Thymus (tissue), 11 donors: ENCODE measurements at regions not wholly inside any gene's neighbourhood (a gene's known extent, or its start where the extent isn't known, plus 50 kb on each side); places are given as distances from the start of the nearest gene placed in this dataset.

Experiments
- DNase-seq, 9 donors: peaks; one replicate each; pipeline ENCODE4 v3.0.0-alpha.2; 2013; ENCODE audit warnings: low spot score in 9 of 9, low read depth in 6 of 9, missing footprints in 1 of 9
- H3K27ac ChIP-seq, 2 donors: one replicate each; pipeline ENCODE4 v1.5.1; 2013; ENCODE audit warnings: control low read depth in 1 of 2, low read depth in 1 of 2, low read length in 1 of 2, mild to moderate bottlenecking in 1 of 2, moderate library complexity in 1 of 2
- H3K27me3 ChIP-seq, 2 donors: one replicate each; pipeline ENCODE4 v1.5.1; 2013; ENCODE audit warnings: low read length in 1 of 2; ENCODE audit not compliant: control insufficient read depth in 2 of 2, insufficient read depth in 1 of 2
- H3K36me3 ChIP-seq, 2 donors: one replicate each; pipeline ENCODE4 v1.5.1; 2013; ENCODE audit warnings: low read length in 1 of 2, mild to moderate bottlenecking in 1 of 2, moderate library complexity in 1 of 2; ENCODE audit not compliant: control insufficient read depth in 2 of 2, insufficient read depth in 2 of 2
- H3K4me1 ChIP-seq, 2 donors: one replicate each; pipeline ENCODE4 v1.5.1; 2013; ENCODE audit warnings: low read length in 2 of 2; ENCODE audit not compliant: control insufficient read depth in 2 of 2, insufficient read depth in 2 of 2
- H3K4me3 ChIP-seq, 2 donors: one replicate each; pipeline ENCODE4 v1.5.1; 2013; ENCODE audit warnings: low read length in 2 of 2, control low read depth in 1 of 2, mild to moderate bottlenecking in 1 of 2
- H3K9me3 ChIP-seq, 2 donors: one replicate each; pipeline ENCODE4 v1.5.1; 2013; ENCODE audit warnings: low read length in 1 of 2, mild to moderate bottlenecking in 1 of 2; ENCODE audit not compliant: control insufficient read depth in 2 of 2, insufficient read depth in 1 of 2
- WGBS: extraction: QIAGEN DNeasy Blood & Tissue Kit; methylation state at CpG from one replicate; pipeline ENCODE4 v1.1.7; 2013; 5-methylcytosine and 5-hydroxymethylcytosine counted together
- donor health status: healthy.

DNA sequence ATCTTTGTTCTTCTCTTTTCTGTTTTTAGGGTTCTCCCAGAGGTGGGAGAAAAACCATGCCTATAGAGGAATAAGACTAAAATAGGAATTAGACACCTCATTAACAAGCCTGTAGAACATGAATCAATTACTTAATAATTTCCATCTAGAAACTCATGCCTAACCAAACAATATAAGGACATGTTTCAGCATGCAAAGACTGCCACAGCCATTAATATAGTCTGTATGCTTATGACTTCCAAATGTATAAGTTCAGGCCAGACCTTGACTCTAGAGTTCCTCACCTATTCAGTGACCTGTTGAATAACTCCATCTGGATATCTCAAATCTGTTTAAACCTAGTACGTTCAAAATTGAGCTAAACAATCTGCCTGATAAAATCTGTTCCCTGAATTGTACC, 304.6 kb downstream of the BMP4 start:
- DNase-seq: no peak
- no peaks in the 10 kb centered on the region for H3K36me3 ChIP-seq
- H3K27me3 ChIP-seq: no peaks in the 10 kb centered on the region
- H3K9me3 ChIP-seq: no peaks in the 10 kb centered on the region
- 81% methylated on average over 1 of the region's 1 CpG for WGBS
- H3K27ac ChIP-seq: no peak overlapping the region
- no peaks in the 10 kb centered on the region for H3K4me1 ChIP-seq
- H3K4me3 ChIP-seq: no peak overlapping the region

DNA sequence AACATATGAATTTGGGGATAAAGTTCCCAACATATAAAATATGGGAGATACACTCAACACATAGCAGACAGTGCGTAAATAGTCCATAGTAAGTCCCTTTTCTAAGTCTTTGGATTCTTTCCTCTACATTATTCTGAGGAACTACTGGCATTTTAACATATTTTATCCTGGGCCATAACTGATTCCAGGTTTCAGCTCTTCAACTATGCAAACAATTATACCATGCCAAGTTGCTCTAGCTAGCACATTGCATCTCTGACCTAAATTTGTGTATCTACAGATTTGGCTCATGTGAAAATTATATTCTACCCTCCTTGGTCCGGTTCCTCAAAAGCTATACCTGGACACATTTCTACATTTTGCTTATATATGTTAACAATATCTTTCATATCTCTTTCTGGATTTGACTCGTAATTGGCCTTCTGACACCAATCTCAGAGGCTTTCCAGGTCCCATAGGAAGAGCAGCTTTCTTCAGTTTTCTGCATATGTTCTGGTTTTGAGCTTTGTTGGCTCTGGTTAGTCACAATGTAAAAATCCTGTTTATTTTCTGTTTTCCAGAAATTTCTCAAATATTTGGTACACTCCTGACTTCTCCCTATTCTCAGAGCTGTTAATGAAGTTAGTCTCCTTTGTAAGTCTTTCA, 305.4 kb downstream of the BMP4 start:
- 89% methylated on average over 3 of the region's 3 CpGs for WGBS
- no peak for DNase-seq

DNA sequence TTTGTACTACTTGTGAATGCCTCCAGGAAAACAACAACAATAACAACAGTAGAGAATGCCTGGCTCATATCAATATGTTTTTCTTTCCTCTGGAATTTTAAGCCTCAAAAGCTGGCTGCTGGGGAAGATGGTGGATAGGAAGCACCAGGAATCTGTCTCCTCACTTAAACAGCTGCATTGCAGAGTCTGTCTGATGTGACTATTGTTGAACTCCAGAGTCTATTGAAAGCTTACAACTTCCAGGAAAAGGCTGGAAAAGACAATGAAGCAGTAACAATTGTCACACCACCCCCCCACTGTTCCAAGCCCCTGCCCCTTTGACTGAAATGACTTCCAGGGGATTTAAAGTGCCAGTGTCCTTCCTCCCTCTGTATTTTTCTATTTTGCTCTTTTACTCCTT, 309.7 kb downstream of the BMP4 start:
- Histone ChIP-seq H3K4me3 (no peak overlapping the region), H3K36me3 (no peaks in the 10 kb centered on the region), H3K4me1 (no peaks in the 10 kb centered on the region)

More for the DNA sequence above, 305.4 kb downstream of the BMP4 start:
- no peaks in the 10 kb centered on the region for H3K4me1 ChIP-seq
- no peak overlapping the region for H3K4me3 ChIP-seq
- H3K9me3 ChIP-seq: no peaks in the 10 kb centered on the region
- no peak overlapping the region for H3K27ac ChIP-seq
- H3K36me3 ChIP-seq: no peaks in the 10 kb centered on the region
- no peaks in the 10 kb centered on the region for H3K27me3 ChIP-seq

DNA sequence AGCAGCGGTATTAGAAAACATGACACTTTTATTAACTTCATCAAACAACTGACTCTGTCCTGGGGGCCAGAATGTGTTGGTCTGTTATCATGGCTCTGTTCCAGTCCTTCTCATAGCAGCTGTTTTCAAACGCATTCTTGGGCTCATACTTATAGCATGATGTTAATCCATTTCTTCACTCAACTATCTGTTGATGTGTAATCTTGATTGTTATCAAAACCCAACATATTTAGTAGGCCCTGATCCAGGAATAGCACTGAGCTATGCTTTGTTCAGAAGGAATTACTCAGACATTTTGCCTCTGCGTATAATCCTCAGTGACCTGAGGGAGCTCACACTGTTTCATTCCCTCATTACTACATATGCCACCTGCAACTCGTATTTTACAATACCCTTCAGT, 315.9 kb downstream of the BMP4 start:
- Histone ChIP-seq H3K4me1 (no peaks in the 10 kb centered on the region), H3K27me3 (no peaks in the 10 kb centered on the region), H3K36me3 (no peaks in the 10 kb centered on the region), H3K27ac (no peak overlapping the region), H3K9me3 (no peaks in the 10 kb centered on the region), H3K4me3 (no peak overlapping the region)
- WGBS: 82% methylated on average over 4 of the region's 4 CpGs
- no peak for DNase-seq

More for the DNA sequence above, 309.7 kb downstream of the BMP4 start:
- DNase-seq: no peak
- Histone ChIP-seq H3K9me3 (no peaks in the 10 kb centered on the region), H3K27ac (no peak overlapping the region), H3K27me3 (no peaks in the 10 kb centered on the region)

DNA sequence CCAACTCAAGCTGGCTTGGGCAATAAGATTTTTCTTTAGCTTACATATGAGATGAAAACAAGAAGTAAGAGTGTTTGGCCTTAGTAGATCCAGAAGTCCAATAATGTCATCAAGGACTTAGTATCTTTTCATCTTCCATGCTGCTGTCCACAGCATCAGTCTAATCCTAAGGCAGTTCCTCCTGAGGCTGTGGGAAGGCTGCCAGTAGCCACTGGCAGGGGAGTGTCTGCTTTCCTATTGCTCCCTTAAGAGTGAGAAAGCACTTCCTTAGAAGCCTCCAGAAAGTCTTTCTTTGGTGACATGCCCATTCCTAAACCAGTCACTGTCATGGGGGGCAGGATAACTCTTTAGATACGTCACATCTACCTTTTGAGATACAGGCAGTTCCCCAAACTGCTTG, 317.7 kb downstream of the BMP4 start:
- 94% methylated on average over 1 of the region's 1 CpG for WGBS
- Histone ChIP-seq H3K9me3 (no peaks in the 10 kb centered on the region), H3K4me3 (no peak overlapping the region), H3K27ac (no peak overlapping the region), H3K27me3 (no peaks in the 10 kb centered on the region), H3K4me1 (no peaks in the 10 kb centered on the region), H3K36me3 (no peaks in the 10 kb centered on the region)
- DNase-seq: no peak

DNA sequence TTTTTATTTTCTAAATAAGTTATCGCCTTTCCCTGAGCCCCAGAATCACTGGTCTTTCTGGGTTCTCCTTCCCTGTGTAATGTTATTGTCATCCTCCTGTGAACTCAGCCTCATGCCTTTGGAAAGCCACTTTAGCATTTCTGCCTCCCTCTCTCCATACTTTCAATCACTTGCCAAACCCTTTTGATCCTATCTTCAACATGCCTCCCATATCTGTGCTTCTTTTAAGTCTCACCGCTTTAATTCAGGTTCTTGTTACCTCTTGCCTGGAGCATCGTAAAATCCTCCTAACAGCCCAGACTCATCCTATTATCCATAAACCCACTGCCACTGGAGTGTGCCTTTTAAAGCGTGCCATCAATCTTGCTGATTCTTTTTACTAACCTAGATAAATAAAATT, 321.8 kb downstream of the BMP4 start:
- no peak for DNase-seq
- Histone ChIP-seq H3K9me3 (no peaks in the 10 kb centered on the region), H3K27ac (no peak overlapping the region), H3K27me3 (no peaks in the 10 kb centered on the region), H3K36me3 (no peaks in the 10 kb centered on the region), H3K4me3 (no peak overlapping the region), H3K4me1 (no peaks in the 10 kb centered on the region)
- 85% methylated on average over 4 of the region's 4 CpGs for WGBS

DNA sequence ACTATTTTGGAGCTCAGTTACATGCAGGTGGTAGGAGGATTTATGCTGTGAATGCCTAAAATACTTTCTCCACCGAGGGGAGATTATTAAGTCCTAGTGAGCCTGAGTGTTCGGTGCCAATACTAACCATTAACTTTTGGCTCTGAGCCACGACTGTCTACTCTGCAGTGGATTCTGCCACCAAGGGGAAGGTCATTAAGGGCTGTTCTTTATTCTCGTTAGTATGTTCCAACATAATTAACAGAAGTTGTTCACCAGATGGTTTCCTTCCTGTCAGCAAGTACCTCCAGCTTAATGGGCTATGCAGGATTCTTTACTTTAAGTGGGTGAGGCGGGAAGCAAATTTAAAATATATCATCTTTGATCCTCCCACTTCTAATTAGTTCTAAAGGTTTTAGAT, 326.3 kb downstream of the BMP4 start:
- H3K4me1 ChIP-seq: no peaks in the 10 kb centered on the region
- no peak overlapping the region for H3K4me3 ChIP-seq
- no peaks in the 10 kb centered on the region for H3K36me3 ChIP-seq
- no peaks in the 10 kb centered on the region for H3K27me3 ChIP-seq
- no peak overlapping the region for H3K27ac ChIP-seq
- 35% methylated on average over 5 of the region's 5 CpGs for WGBS
- no peak for DNase-seq
- no peaks in the 10 kb centered on the region for H3K9me3 ChIP-seq

DNA sequence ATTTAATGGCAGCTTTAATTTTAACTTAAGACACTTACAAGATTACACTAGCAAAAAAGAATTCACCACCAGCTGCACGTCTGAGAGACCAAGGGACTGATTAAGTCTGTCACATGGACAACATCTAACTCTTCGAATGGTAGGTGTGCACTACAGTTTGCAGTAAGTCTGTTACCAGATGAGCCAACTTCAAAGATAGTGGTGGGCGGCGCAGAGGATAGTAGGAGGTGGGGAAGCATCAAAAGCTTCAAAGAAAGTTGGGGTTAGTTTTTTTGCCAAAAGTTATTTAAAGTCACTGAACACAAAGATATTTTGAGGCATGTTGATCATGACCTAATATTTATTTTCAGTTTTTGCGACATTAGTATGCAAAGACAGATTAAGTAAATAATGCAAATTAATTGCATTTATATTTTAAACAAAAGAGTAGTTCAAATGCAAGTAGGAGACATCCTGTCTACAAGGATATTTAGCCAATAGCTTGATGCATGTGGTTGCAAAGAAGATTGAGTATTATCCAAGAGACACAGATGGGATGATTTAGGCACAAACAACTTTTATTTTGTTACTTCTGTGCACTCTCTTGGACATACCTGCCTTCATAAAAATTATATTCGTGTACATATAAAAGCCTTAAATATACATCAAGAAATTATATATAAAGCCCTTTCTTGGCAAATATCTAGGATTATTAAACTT, 327.7 kb downstream of the BMP4 start:
- no peaks in the 10 kb centered on the region for H3K27me3 ChIP-seq
- no peaks in the 10 kb centered on the region for H3K4me1 ChIP-seq
- no peaks in the 10 kb centered on the region for H3K9me3 ChIP-seq
- no peak overlapping the region for H3K4me3 ChIP-seq
- H3K27ac ChIP-seq: no peak overlapping the region
- H3K36me3 ChIP-seq: no peaks in the 10 kb centered on the region
- no peak for DNase-seq
- 80% methylated on average over 6 of the region's 6 CpGs for WGBS

DNA sequence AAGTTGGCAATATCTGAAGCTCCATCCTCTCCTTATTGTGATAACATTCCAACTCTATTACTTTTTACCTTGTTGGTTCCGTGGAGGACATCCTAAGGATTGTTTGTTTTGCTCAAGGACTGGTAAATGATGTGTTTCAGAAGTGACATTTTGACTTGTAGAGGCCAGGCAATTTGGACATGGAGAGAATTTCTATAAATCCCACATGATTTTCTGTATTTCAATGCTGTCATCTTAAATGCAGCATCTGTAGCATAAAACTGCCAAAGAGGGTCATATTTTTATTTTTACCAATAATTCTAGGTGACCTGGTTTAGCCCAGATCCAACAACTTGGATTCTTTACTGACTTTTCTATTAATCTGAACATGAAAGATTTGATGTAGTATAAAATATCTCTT, 328.4 kb downstream of the BMP4 start:
- no peak for DNase-seq
- Histone ChIP-seq H3K27ac (no peak overlapping the region), H3K4me3 (no peak overlapping the region), H3K9me3 (no peaks in the 10 kb centered on the region), H3K4me1 (no peaks in the 10 kb centered on the region), H3K36me3 (no peaks in the 10 kb centered on the region), H3K27me3 (no peaks in the 10 kb centered on the region)
- WGBS: 56% methylated on average over 1 of the region's 1 CpG
